HG02870 (cell line): ENCODE measurements at regions not wholly inside any gene's neighbourhood (a gene's known extent, or its start where the extent isn't known, plus 50 kb on each side); places are given as distances from the start of the nearest gene placed in this dataset.

ENCODE experiments used
- ATAC-seq: cut with Tn5 transposase; IDR thresholded peaks from one replicate; pipeline ENCODE4 v1.9.1; 2021; ENCODE audit warnings: mild to moderate bottlenecking, moderate library complexity; ENCODE audit not compliant: unreplicated experiment

GRCh38 chr13:107091861-107092260 lies 523.9 kb upstream of the ARGLU1 start:
- no peak for ATAC-seq

GRCh38 chr13:107091428-107091827 lies 523.5 kb upstream of the ARGLU1 start:
- no peak for ATAC-seq

- no peak for ATAC-seq
These were observed 520.1 kb upstream of the ARGLU1 start for GRCh38 chr13:107088061-107088460.

- no peak for ATAC-seq
These were observed 511.6 kb upstream of the ARGLU1 start for GRCh38 chr13:107079423-107080049.

GRCh38 chr13:107078229-107078765 lies 510.4 kb upstream of the ARGLU1 start:
- ATAC-seq: no peak

DNA sequence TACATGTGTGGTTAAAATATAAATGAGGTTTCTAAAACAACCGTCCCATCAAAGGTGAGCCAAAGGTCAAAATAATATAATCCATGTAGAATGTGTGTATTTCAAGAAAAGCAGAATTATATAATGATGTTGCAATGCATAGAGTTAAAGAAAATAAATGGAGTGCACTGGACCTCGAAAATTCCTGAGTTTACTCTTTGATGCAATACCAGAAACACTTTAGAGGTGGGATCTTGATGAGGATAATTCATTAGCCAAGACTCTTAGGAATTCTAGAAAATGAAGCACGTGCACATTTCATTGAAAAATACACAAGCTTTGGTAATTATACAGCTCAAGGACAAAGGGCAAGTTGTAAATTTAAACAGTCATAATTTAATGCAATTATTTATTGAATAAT lies 508.9 kb upstream of the ARGLU1 start:
- no peak for ATAC-seq

DNA sequence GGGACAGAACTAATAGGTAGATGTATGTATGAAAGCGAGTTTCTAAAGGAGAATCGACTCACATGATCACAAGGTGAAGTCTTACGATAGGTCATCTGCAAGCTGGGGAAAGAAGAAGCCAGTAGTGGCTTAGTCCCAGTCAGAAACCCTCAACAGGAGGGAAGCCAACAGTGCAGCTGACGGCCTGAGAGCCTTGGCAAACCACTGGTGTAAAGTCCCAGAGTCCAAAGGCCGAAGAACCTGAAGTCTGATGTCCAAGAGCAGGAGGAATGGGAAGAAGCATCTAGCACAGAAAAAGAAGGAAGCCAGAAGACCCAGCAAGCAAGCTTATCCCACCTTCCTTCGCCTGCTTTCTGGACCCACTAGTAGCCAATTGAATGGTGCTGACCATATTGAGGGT lies 507.6 kb upstream of the ARGLU1 start:
- no peak for ATAC-seq

- ATAC-seq: no peak
These were observed 502.9 kb upstream of the ARGLU1 start for GRCh38 chr13:107070792-107071191.

GRCh38 chr13:107069108-107069776 lies 501.3 kb upstream of the ARGLU1 start:
- ATAC-seq: no peak

- no peak for ATAC-seq
These were observed 499.4 kb upstream of the ARGLU1 start for GRCh38 chr13:107067381-107067780.

DNA sequence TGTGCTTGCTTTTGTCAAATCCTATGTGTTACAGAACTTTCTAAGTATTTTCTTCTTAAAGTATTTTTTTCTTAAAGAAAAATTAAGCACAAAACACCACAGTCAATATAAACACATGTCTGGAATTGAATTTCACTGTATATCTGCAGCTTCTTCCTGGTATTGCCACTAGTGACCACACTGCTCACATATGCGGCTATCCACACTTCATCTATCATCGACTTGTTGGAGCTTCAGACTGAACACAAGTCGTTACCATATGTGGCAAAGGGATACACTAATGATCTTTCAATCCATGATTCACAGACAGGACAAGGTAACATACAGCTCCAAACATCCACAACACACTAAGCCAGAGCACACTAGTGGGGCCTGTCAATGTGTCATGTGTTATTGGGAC lies 498.4 kb upstream of the ARGLU1 start:
- ATAC-seq: no peak

- no peak for ATAC-seq
These were observed 497.1 kb upstream of the ARGLU1 start for GRCh38 chr13:107065036-107065435.

GRCh38 chr13:107057028-107057631 lies 489.2 kb upstream of the ARGLU1 start:
- no peak for ATAC-seq

DNA sequence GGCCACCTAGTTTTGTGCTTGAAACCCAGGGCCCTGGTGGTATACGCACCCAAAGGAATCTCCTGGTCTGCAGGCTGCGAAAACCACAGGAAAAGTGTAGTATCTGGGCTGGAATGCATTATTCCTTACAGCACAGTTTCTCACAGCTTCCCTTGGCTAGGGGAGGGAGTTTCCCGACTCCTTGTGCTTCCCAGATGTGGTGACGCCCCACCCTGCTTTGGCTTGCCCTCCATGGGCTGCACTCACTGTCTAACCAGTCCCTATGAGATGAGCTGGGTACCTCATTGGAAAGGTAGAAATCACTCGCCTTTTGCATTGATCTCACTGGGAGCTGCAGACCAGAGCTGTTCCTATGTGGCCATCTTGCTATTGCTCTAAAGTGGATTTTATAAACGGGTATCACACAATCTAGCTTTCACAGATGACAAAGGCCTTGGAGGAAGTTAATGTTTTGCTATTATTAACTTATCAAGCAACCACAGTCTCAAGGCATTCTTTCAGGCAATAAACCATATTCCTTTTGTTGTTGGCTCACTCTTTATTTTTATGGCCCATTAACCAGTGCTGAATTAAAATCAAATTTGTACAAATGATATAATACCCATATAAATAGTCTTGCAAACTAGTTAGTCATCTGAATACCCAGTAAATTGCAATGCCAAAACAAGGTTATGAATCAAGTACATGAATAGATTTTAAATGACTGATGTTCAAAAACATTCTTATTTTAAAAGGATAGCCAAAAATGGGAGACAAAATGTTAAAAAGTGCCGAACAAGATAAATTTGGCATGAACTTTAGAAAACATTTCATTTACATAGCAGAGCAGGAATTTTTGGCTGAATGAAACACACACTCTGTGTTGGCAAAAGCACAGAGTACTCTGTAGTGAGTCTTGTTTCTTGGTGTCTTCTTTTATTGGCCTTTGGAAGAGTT lies 475.4 kb upstream of the ARGLU1 start:
- ATAC-seq: no peak

DNA sequence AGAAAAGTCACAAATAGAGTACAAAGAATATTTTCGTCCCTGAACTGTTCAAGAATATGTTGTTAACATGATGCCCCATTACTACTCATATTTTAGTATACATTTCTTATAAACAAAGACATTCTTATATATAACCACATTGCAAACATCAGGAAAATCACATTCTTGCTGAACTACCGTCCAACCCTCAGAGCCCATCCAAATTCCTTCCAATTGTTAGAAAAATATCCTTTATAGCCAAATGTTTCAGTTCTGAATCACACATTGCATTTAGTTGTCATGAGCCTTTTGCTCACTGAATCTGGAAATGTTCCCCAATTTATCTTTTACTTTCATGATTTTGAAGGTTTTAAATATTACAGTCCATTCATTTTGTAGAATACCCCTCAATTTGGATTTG lies 467.8 kb upstream of the ARGLU1 start:
- ATAC-seq: no peak

- ATAC-seq: no peak
These were observed 467.2 kb upstream of the ARGLU1 start for GRCh38 chr13:107035186-107035585.

- ATAC-seq: no peak
These were observed 466.4 kb upstream of the ARGLU1 start for GRCh38 chr13:107034236-107034872.

DNA sequence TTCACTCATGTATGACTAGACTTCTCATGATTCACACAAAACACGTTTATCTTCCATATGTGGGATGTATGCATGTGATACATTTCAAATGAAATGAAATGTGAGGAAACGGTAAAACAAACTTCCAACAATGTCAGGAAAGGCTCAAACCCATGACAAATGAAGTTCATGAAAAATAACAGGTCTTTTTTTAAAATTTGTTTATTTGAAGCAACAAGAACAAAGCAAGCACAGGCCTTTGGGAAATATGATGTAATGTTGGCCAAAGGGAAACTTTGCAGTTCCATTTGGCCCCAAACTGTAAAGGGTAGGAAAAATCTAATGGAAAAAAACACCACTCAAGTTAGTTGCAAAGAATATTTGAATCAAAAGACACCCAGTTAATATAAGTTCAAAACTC lies 463.8 kb upstream of the ARGLU1 start:
- no peak for ATAC-seq

GRCh38 chr13:107028751-107029150 lies 460.8 kb upstream of the ARGLU1 start:
- no peak for ATAC-seq

DNA sequence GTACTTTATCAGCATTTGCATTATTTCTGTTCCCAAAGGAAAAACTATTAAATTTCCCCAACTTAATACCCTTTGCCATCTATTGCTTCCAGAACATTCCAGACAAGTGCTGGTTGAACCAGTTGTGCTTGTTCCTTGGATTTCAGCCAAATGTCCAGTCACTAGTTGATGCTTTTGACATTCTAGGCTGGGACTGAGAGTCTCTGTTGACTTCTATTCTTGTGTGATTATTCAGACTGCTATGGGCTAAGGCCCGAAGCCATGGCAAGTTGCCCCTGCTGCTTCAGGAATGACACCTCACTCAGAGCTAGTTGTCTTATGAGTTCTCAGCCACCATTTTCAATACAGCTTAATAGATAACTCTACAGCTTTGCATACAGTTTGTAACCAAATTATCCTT lies 458.1 kb upstream of the ARGLU1 start:
- ATAC-seq: no peak

DNA sequence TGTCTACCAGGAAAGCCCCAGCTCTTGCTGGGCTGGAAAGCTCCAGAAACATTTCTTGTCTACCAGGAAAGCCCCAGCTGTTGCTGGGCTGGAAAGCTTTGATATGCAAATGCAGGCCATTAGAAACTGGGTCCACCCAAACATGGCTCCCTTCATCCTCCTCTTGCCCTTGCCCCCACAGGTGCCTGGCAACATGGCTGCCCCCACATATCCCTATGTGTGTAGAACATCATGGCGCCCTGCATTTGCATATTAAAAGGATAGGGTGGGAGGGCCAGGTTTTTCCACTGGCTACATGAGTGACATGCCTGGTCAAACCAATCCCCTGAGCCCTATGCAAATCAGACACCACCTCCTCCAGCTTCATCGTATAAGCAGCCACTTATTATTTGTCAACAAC lies 455.4 kb upstream of the ARGLU1 start:
- no peak for ATAC-seq
